ENCODE measurements at regions not wholly inside any gene's neighbourhood (a gene's known extent, or its start where the extent isn't known, plus 50 kb on each side); places are given as distances from the start of the nearest gene placed in this dataset.

- TF ChIP-seq CTCF (IDR thresholded peaks at IDR 0.05) (no peak), EZH2 (IDR thresholded peaks at IDR 0.05; ENCODE audit: borderline replicate concordance, insufficient read depth, low read depth, low read length, poor library complexity, severe bottlenecking) (no peak)
These were observed 145.1 kb downstream of the NXNL2 start for GRCh38 chr9:88680041-88680440.

All from B cell (primary cell).